Breast epithelium (tissue), 3 donors: ENCODE measurements at regions not wholly inside any gene's neighbourhood (a gene's known extent, or its start where the extent isn't known, plus 50 kb on each side); places are given as distances from the start of the nearest gene placed in this dataset.

Experiments
- CTCF ChIP-seq, 3 donors: fragments of 450-650 bp; IDR thresholded peaks; one replicate each; pipeline ENCODE4 v1.5.1; 2016 to 2017; ENCODE audit warnings: antibody characterized with exemption in 3 of 3, mild to moderate bottlenecking in 3 of 3, moderate library complexity in 3 of 3
- POLR2AphosphoS5 ChIP-seq, 3 donors: sonication (generic); formaldehyde crosslinking; IDR thresholded peaks; one replicate each; pipeline ENCODE4 v1.6.1; 2017; ENCODE audit warnings: antibody characterized with exemption in 3 of 3

GRCh38 chr12:5254703-5255102 lies 177.2 kb upstream of the NTF3 start:
- TF ChIP-seq CTCF (IDR thresholded peaks at IDR 0.05), result no peak
- no peak for TF ChIP-seq POLR2AphosphoS5 (IDR thresholded peaks at IDR 0.05)
